SK-N-SH treated with all-trans-retinoic acid at 6 μM for 48 hours (cell line): ENCODE measurements at regions not wholly inside any gene's neighbourhood (a gene's known extent, or its start where the extent isn't known, plus 50 kb on each side); places are given as distances from the start of the nearest gene placed in this dataset.

Experiments used
- ATAC-seq: fragments of 200-7000 bp; cut with Tn5 transposase; 3 replicates; pipeline ENCODE4 v1.9.1; 2020; ENCODE audit warnings: mild to moderate bottlenecking, moderate library complexity
- BACH2 ChIP-seq: fragments of 250-450 bp; sonication (Bioruptor Pico); IDR thresholded peaks from 2 replicates; pipeline ENCODE4 v1.9.0; 2021; ENCODE audit warnings: mild to moderate bottlenecking, borderline replicate concordance
- CSRNP3 ChIP-seq: fragments of 250-450 bp; sonication (Bioruptor Pico); IDR thresholded peaks from 2 replicates; pipeline ENCODE4 v1.5.1; 2021; ENCODE audit warnings: mild to moderate bottlenecking, moderate library complexity
- ESRRG ChIP-seq: fragments of 250-450 bp; sonication (Bioruptor Pico); IDR thresholded peaks from 2 replicates; pipeline ENCODE4 v1.6.1; 2021; ENCODE audit warnings: mild to moderate bottlenecking
- ISL1 ChIP-seq: fragments of 250-450 bp; sonication (Bioruptor Pico); IDR thresholded peaks from 2 replicates; pipeline ENCODE4 v2.1.2; 2022; ENCODE audit warnings: mild to moderate bottlenecking, moderate library complexity
- PATZ1 ChIP-seq: fragments of 250-450 bp; sonication (Bioruptor Pico); IDR thresholded peaks from 2 replicates; pipeline ENCODE4 v1.8.0; 2020; ENCODE audit warnings: mild to moderate bottlenecking, moderate library complexity, borderline replicate concordance
- POU6F1 ChIP-seq: fragments of 250-450 bp; sonication (Bioruptor Pico); IDR thresholded peaks from 2 replicates; pipeline ENCODE4 v1.8.0; 2021; ENCODE audit warnings: low read depth, mild to moderate bottlenecking, moderate library complexity, borderline replicate concordance
- PPARA ChIP-seq: fragments of 250-450 bp; sonication (Bioruptor Pico); IDR thresholded peaks from 2 replicates; pipeline ENCODE4 v1.5.0; 2020; ENCODE audit warnings: mild to moderate bottlenecking, borderline replicate concordance
- SNAI2 ChIP-seq: fragments of 250-450 bp; sonication (Bioruptor Pico); IDR thresholded peaks from 2 replicates; pipeline ENCODE4 v1.5.0; 2020; ENCODE audit warnings: mild to moderate bottlenecking, moderate library complexity
- TCF4 ChIP-seq: fragments of 250-450 bp; sonication (Bioruptor Pico); IDR thresholded peaks from 2 replicates; pipeline ENCODE4 v1.8.0; 2021; ENCODE audit warnings: mild to moderate bottlenecking, moderate library complexity, borderline replicate concordance
- TOX ChIP-seq: fragments of 250-450 bp; sonication (Bioruptor Pico); IDR thresholded peaks from 2 replicates; pipeline ENCODE4 v1.8.0; 2021; ENCODE audit warnings: mild to moderate bottlenecking, moderate library complexity, borderline replicate concordance
- TSHZ2 ChIP-seq: fragments of 250-450 bp; sonication (Bioruptor Pico); IDR thresholded peaks from 2 replicates; pipeline ENCODE4 v1.5.0; 2020; ENCODE audit warnings: mild to moderate bottlenecking, moderate library complexity
- ZC3H10 ChIP-seq: fragments of 250-450 bp; sonication (Bioruptor Pico); IDR thresholded peaks from 2 replicates; pipeline ENCODE4 v1.5.1; 2021; ENCODE audit warnings: mild to moderate bottlenecking, moderate library complexity
- ZFP3 ChIP-seq: fragments of 250-450 bp; sonication (Bioruptor Pico); IDR thresholded peaks from 2 replicates; pipeline ENCODE4 v1.5.0; 2020; ENCODE audit warnings: mild to moderate bottlenecking, moderate library complexity
- ZFP30 ChIP-seq: fragments of 450-650 bp; formaldehyde crosslinking; IDR thresholded peaks from 2 replicates; pipeline ENCODE4 v1.5.0; 2022; ENCODE audit warnings: mild to moderate bottlenecking, moderate library complexity
- ZNF565 ChIP-seq: fragments of 450-650 bp; formaldehyde crosslinking; conservative IDR thresholded peaks from 2 replicates; pipeline ENCODE4 v1.5.0; 2020; ENCODE audit warnings: low read depth, mild to moderate bottlenecking, moderate library complexity
- ZNF70 ChIP-seq: fragments of 450-650 bp; formaldehyde crosslinking; IDR thresholded peaks from 2 replicates; pipeline ENCODE4 v1.5.0; 2020; ENCODE audit warnings: mild to moderate bottlenecking, moderate library complexity
- ZNF8 ChIP-seq: fragments of 450-650 bp; formaldehyde crosslinking; IDR thresholded peaks from 2 replicates; pipeline ENCODE4 v1.5.0; 2020; ENCODE audit warnings: mild to moderate bottlenecking, moderate library complexity

GRCh38 chr5:2619216-2619615 lies 132.3 kb downstream of the IRX2 start:
- TF ChIP-seq BACH2 (CRISPR knock-in tag) (no peak), PATZ1 (no peak), ZFP3 (CRISPR knock-in tag) (no peak), TSHZ2 (CRISPR knock-in tag) (no peak), ZNF565 (no peak), ZNF70 (CRISPR knock-in tag) (no peak), ZC3H10 (no peak)
- TF ChIP-seq, all 23 proteins: peak for 0
- ATAC-seq, result no peak

- ATAC-seq, result no peak
- no peak for TF ChIP-seq TCF4 (CRISPR knock-in tag)
- no peak for TF ChIP-seq ZNF70 (CRISPR knock-in tag)
- TF ChIP-seq SNAI2 (CRISPR knock-in tag), result no peak
- no peak for TF ChIP-seq ZC3H10
- no peak for TF ChIP-seq BACH2 (CRISPR knock-in tag)
- TF ChIP-seq TOX (CRISPR knock-in tag), result no peak
- TF ChIP-seq POU6F1, result no peak
- TF ChIP-seq PPARA (CRISPR knock-in tag), result no peak
- no peak for TF ChIP-seq ZFP30 (CRISPR knock-in tag)
- TF ChIP-seq ISL1 (CRISPR knock-in tag), result no peak
- no peak for TF ChIP-seq ZFP3 (CRISPR knock-in tag)
- no peak for TF ChIP-seq ZNF8 (CRISPR knock-in tag)
- TF ChIP-seq PATZ1, result no peak
- TF ChIP-seq TSHZ2 (CRISPR knock-in tag), result no peak
- no peak for TF ChIP-seq CSRNP3 (CRISPR knock-in tag)
- TF ChIP-seq, all 23 proteins: peak for 0
Observed at GRCh38 chr5:2617461-2617860, 134.0 kb downstream of the IRX2 start.

GRCh38 chr5:2615917-2616316 lies 135.6 kb downstream of the IRX2 start:
- ATAC-seq, result no peak
- TF ChIP-seq ESRRG (no peak), POU6F1 (no peak)
